Epithelial cell of esophagus (primary cell): ENCODE measurements at regions not wholly inside any gene's neighbourhood (a gene's known extent, or its start where the extent isn't known, plus 50 kb on each side); places are given as distances from the start of the nearest gene placed in this dataset.

Experiments used
- DNase-seq: peaks from one replicate; pipeline ENCODE4 v3.0.0; 2010; ENCODE audit warnings: low read depth
- H3K4me3 ChIP-seq: 2 replicates; pipeline ENCODE4 v1.5.1; 2011; ENCODE audit warnings: mild to moderate bottlenecking, low read length, control low read depth
- CTCF ChIP-seq: IDR thresholded peaks from 2 replicates; pipeline ENCODE4 v1.5.1; 2011; ENCODE audit warnings: low read depth, mild to moderate bottlenecking, low read length, control low read depth, inconsistent platforms; ENCODE audit not compliant: insufficient read depth; ENCODE audit errors: missing control alignments

- TF ChIP-seq CTCF, result no peak
- DNase-seq, result no peak
- no peak overlapping the region for H3K4me3 ChIP-seq
Observed at GRCh38 chr4:100588076-100588475, 70.3 kb upstream of the EMCN start.

- TF ChIP-seq CTCF, result no peak
- no peak for DNase-seq
- H3K4me3 ChIP-seq, result no peak overlapping the region
Observed at GRCh38 chr4:100582146-100582545, 64.3 kb upstream of the EMCN start.

- H3K4me3 ChIP-seq, result no peak overlapping the region
- TF ChIP-seq CTCF, result no peak
- DNase-seq, result peak; percentile 96
Observed at GRCh38 chr4:100581337-100581736, 63.5 kb upstream of the EMCN start.

- no peak for DNase-seq
- H3K4me3 ChIP-seq, result no peak overlapping the region
- no peak for TF ChIP-seq CTCF
Observed at GRCh38 chr4:100576570-100576969, 58.7 kb upstream of the EMCN start.

GRCh38 chr4:100574607-100575006 is 56.8 kb upstream of the EMCN start:
- TF ChIP-seq CTCF, result no peak
- no peak for DNase-seq
- H3K4me3 ChIP-seq, result no peak overlapping the region

GRCh38 chr4:100569196-100569595 is 51.4 kb upstream of the EMCN start:
- no peak for DNase-seq
- no peak overlapping the region for H3K4me3 ChIP-seq
- no peak for TF ChIP-seq CTCF
